ENCODE measurements at regions not wholly inside any gene's neighbourhood (a gene's known extent, or its start where the extent isn't known, plus 50 kb on each side); places are given as distances from the start of the nearest gene placed in this dataset.
A peak's percentile ranks its signal among the peaks of the same experiment; 100 is the strongest.

GRCh38 chr2:30310371-30310770, 79.0 kb downstream of the LBH start:
- no peaks in the 10 kb centered on the region for H3K36me3 ChIP-seq (ENCODE audit: control insufficient read depth in 2 of 2, insufficient read depth in 1 of 2, low read length in 2 of 2)
- no peaks in the 10 kb centered on the region for H3K4me1 ChIP-seq (ENCODE audit: control insufficient read depth, insufficient read depth, low read length)
- ChIA-PET POLR2A (no interaction called here), CTCF (interaction anchor here (0.6 to 1.5 kb wide), 3 partner anchors 16 to 102 kb away, joined by 4 read pairs; no protein-coding TSS in a partner anchor)
- TF ChIP-seq ZNF629 (tag by site-specific recombination; IDR thresholded peaks at IDR 0.05): no peak
- TF ChIP-seq ZNF544 (tag by site-specific recombination; IDR thresholded peaks at IDR 0.05): no peak
- no peak for TF ChIP-seq ZNF10 (tag by site-specific recombination; IDR thresholded peaks at IDR 0.05)
- no peaks in the 10 kb centered on the region for H3K9me3 ChIP-seq (ENCODE audit: control insufficient read depth, insufficient read depth, low read depth, low read length)
- H3K4me3 ChIP-seq (ENCODE audit: low read depth, low read length): no peak overlapping the region
- H3K27ac ChIP-seq (ENCODE audit: extremely low read depth, low read depth, low read length): no peak overlapping the region

- ChIA-PET CTCF (interaction anchor here (0.6 to 1.5 kb wide), 4 partner anchors 17 to 146 kb away, joined by 3 to 4 read pairs (median 4); no protein-coding TSS in a partner anchor), POLR2A (no interaction called here)
Observed at GRCh38 chr2:30310955-30311354, 79.6 kb downstream of the LBH start.

GRCh38 chr2:30311711-30312110, 80.4 kb downstream of the LBH start:
- TF ChIP-seq ZNF473 (tag by site-specific recombination; IDR thresholded peaks at IDR 0.05) (no peak), ZSCAN30 (tag by site-specific recombination; IDR thresholded peaks at IDR 0.05) (no peak), ZBTB20 (tag by site-specific recombination; IDR thresholded peaks at IDR 0.05) (no peak), ZNF391 (tag by site-specific recombination; IDR thresholded peaks at IDR 0.05; ENCODE audit: borderline replicate concordance, low read depth) (no peak), PATZ1 (tag by site-specific recombination; IDR thresholded peaks at IDR 0.05) (no peak), ZNF175 (tag by site-specific recombination; IDR thresholded peaks at IDR 0.05) (no peak), ZSCAN18 (tag by site-specific recombination; IDR thresholded peaks at IDR 0.05) (no peak), ZNF561 (tag by site-specific recombination; IDR thresholded peaks at IDR 0.05; ENCODE audit: borderline replicate concordance) (no peak)
- Histone ChIP-seq H3K27ac (ENCODE audit: extremely low read depth, low read depth, low read length) (no peak overlapping the region), H3K36me3 (ENCODE audit: control insufficient read depth in 2 of 2, insufficient read depth in 1 of 2, low read length in 2 of 2) (no peaks in the 10 kb centered on the region), H3K9me3 (ENCODE audit: control insufficient read depth, insufficient read depth, low read depth, low read length) (no peaks in the 10 kb centered on the region), H3K4me3 (ENCODE audit: low read depth, low read length) (no peak overlapping the region), H3K4me1 (ENCODE audit: control insufficient read depth, insufficient read depth, low read length) (no peaks in the 10 kb centered on the region)
- ChIA-PET CTCF (interaction anchor here (1.0 kb wide), 1 partner anchor 147 kb away, joined by 3 read pairs; no protein-coding TSS in a partner anchor), POLR2A (no interaction called here)

More at GRCh38 chr2:30310955-30311354, 79.6 kb downstream of the LBH start:
- Histone ChIP-seq H3K4me1 (ENCODE audit: control insufficient read depth, insufficient read depth, low read length) (no peaks in the 10 kb centered on the region), H3K4me3 (ENCODE audit: low read depth, low read length) (no peak overlapping the region), H3K36me3 (ENCODE audit: control insufficient read depth in 2 of 2, insufficient read depth in 1 of 2, low read length in 2 of 2) (no peaks in the 10 kb centered on the region), H3K9me3 (ENCODE audit: control insufficient read depth, insufficient read depth, low read depth, low read length) (no peaks in the 10 kb centered on the region), H3K27ac (ENCODE audit: extremely low read depth, low read depth, low read length) (no peak overlapping the region)
- TF ChIP-seq ZNF670 (tag by site-specific recombination; IDR thresholded peaks at IDR 0.05; ENCODE audit: low read depth): no peak
- TF ChIP-seq ZNF558 (tag by site-specific recombination; IDR thresholded peaks at IDR 0.05): no peak
- no peak for TF ChIP-seq ZNF175 (tag by site-specific recombination; IDR thresholded peaks at IDR 0.05)
- TF ChIP-seq ZNF266 (tag by site-specific recombination; IDR thresholded peaks at IDR 0.05; ENCODE audit: low read depth): no peak
- TF ChIP-seq EGR2 (tag by site-specific recombination; IDR thresholded peaks at IDR 0.05; ENCODE audit: low read depth): 0 out of 2 replicates have a peak, but pooled peaks have one; percentile 6
- 0 out of 2 replicates have a peak, but pooled peaks have one; percentile 9 for TF ChIP-seq ZFHX2 (tag by site-specific recombination; conservative IDR thresholded peaks at IDR 0.05)
- TF ChIP-seq KLF9 (tag by site-specific recombination; IDR thresholded peaks at IDR 0.05; ENCODE audit: low read depth): peak; percentile 36; the same call in 1 of the 2 replicates
- no peak for TF ChIP-seq ZFP37 (tag by site-specific recombination; IDR thresholded peaks at IDR 0.05)

Data from HEK293 (cell line).